D341Med (cell line): ENCODE measurements at regions not wholly inside any gene's neighbourhood (a gene's known extent, or its start where the extent isn't known, plus 50 kb on each side); places are given as distances from the start of the nearest gene placed in this dataset.

Source experiments
- DNase-seq: peaks from one replicate; pipeline ENCODE4 v3.0.0; 2012; ENCODE audit warnings: low spot score

- DNase-seq = no peak
Observed at GRCh38 chr9:129285979-129286772, 108.1 kb upstream of the IER5L start.

- DNase-seq = no peak
Observed at GRCh38 chr9:129285382-129285781, 107.3 kb upstream of the IER5L start.

GRCh38 chr9:129284607-129285291 lies 106.7 kb upstream of the IER5L start:
- DNase-seq = peak; percentile 20

GRCh38 chr9:129283705-129284606 lies 105.9 kb upstream of the IER5L start:
- peak; percentile 12 for DNase-seq

GRCh38 chr9:129283291-129283691 lies 105.2 kb upstream of the IER5L start:
- peak; percentile 20 for DNase-seq

GRCh38 chr9:129282731-129283211 lies 104.7 kb upstream of the IER5L start:
- DNase-seq = peak; percentile 26

GRCh38 chr9:129282272-129282671 lies 104.2 kb upstream of the IER5L start:
- peak; percentile 15 for DNase-seq

- peak; percentile 20 for DNase-seq
Observed at GRCh38 chr9:129281506-129282145, 103.6 kb upstream of the IER5L start.

- DNase-seq = peak; percentile 21
Observed at GRCh38 chr9:129280623-129281271, 102.7 kb upstream of the IER5L start.

GRCh38 chr9:129280236-129280622 lies 102.2 kb upstream of the IER5L start:
- DNase-seq = peak; percentile 11

- peak; percentile 38 for DNase-seq
Observed at GRCh38 chr9:129278391-129279237, 100.6 kb upstream of the IER5L start.

- DNase-seq = no peak
Observed at GRCh38 chr9:129276486-129277230, 98.6 kb upstream of the IER5L start.

- DNase-seq = peak; percentile 18
Observed at GRCh38 chr9:129275626-129276247, 97.7 kb upstream of the IER5L start.

- no peak for DNase-seq
Observed at GRCh38 chr9:129273941-129274684, 96.1 kb upstream of the IER5L start.

GRCh38 chr9:129273136-129273895 lies 95.3 kb upstream of the IER5L start:
- no peak for DNase-seq

GRCh38 chr9:129272348-129273025 lies 94.4 kb upstream of the IER5L start:
- DNase-seq = no peak

- DNase-seq = no peak
Observed at GRCh38 chr9:129270903-129271431, 92.9 kb upstream of the IER5L start.
